Heart left ventricle (tissue), 16 donors: ENCODE measurements at regions not wholly inside any gene's neighbourhood (a gene's known extent, or its start where the extent isn't known, plus 50 kb on each side); places are given as distances from the start of the nearest gene placed in this dataset.

Experiments
- ATAC-seq, 4 donors: fragments of 200-7000 bp; cut with Tn5 transposase; one replicate each; pipeline ENCODE4 v1.9.1; 2020 to 2022; ENCODE audit warnings: moderate library complexity in 4 of 4, mild to moderate bottlenecking in 3 of 4, moderate number of reproducible peaks in 1 of 4
- DNase-seq, 5 donors: peaks; one replicate each; pipeline ENCODE4 v3.0.0-alpha.2; 2020
- H3K27ac ChIP-seq, 12 donors: fragments of 200-600 bp; sonication (generic) in 4 of 12; one replicate each; pipeline versions ENCODE4 v1.5.0 to v1.8.0; 2016 to 2022; ENCODE audit warnings: mild to moderate bottlenecking in 2 of 12
- H3K27me3 ChIP-seq, 9 donors: fragments of 200-600 bp; sonication (generic) in 2 of 9; one replicate each; pipeline versions ENCODE4 v1.5.1 to v1.8.0; 2016 to 2022; ENCODE audit warnings: mild to moderate bottlenecking in 3 of 9
- H3K36me3 ChIP-seq, 9 donors: fragments of 200-600 bp; sonication (generic) in 2 of 9; one replicate each; pipeline versions ENCODE4 v1.5.0 to v1.8.0; 2018 to 2022; ENCODE audit warnings: mild to moderate bottlenecking in 2 of 9
- H3K4me1 ChIP-seq, 12 donors: fragments of 200-600 bp; sonication (generic) in 4 of 12; one replicate each; pipeline versions ENCODE4 v1.5.0 to v1.8.0; 2016 to 2022; ENCODE audit warnings: mild to moderate bottlenecking in 3 of 12
- H3K4me3 ChIP-seq, 12 donors: fragments of 200-600 bp; sonication (generic) in 4 of 12; one replicate each; pipeline versions ENCODE4 v1.5.0 to v1.8.0; 2017 to 2022; ENCODE audit warnings: mild to moderate bottlenecking in 9 of 12, moderate library complexity in 4 of 12
- H3K9me3 ChIP-seq, 12 donors: fragments of 200-600 bp; sonication (generic) in 4 of 12; one replicate each; pipeline versions ENCODE4 v1.5.0 to v1.8.0; 2016 to 2022; ENCODE audit warnings: mild to moderate bottlenecking in 1 of 12
- POLR2A ChIP-seq, 2 donors: fragments of 450-650 bp; IDR thresholded peaks; one replicate each; pipeline ENCODE4 v1.6.1; 2017; ENCODE audit warnings: antibody characterized with exemption in 2 of 2, mild to moderate bottlenecking in 2 of 2, moderate library complexity in 2 of 2
- WGBS, 4 donors: extraction: QIAGEN DNeasy Blood & Tissue Kit in 2 of 4; methylation state at CpG; one replicate each; pipeline versions ENCODE4 v1.1.5 to v1.1.7; 2013 to 2018; 5-methylcytosine and 5-hydroxymethylcytosine counted together
- intact Hi-C, 10 donors: fragments of 100-400 bp; cut with DNase I; formaldehyde crosslinking; loops; one replicate each; pipeline versions ENCODE4 v1.11.1 to v1.14.2; 2022
- TF ChIP-seq, protein P1 (sequence below), 12 donors: fragments of 200-600 bp; sonication (generic) in 4 of 12; IDR thresholded peaks; one replicate each; pipeline versions ENCODE4 v1.5.0 to v1.8.0; 2018 to 2022; ENCODE audit warnings: antibody characterized with exemption in 12 of 12, mild to moderate bottlenecking in 5 of 12
- donor health status: ischemic (EF 13 %, LVEDD 7.1; RV severe dilation, severe dysfunction).
- donor health status: healthy with polysubstance abuse.
- donor health status: DM: no; HTN: yes; CAD: no.
- donor health status: DM: no; HTN: no; CAD: no.
- donor health status: ischemic (EF 25% LVEDD 6.9; RV normal size, moderate dysfunction).
- donor health status: ischemic (EF 25% LVEDD 5.7; RV mildly dilated, moderate dysfunction).
- donor health status: healthy.
- donor health status: DM: yes; HTN: yes; CAD: no.
- donor health status: ischemic (EF 35%, LVEDD 5.7; RV mildly dilated, moderate dysfunction).
- donor health status: nonischemic (EF 11% LVEDD 7.7; RV severe dilation, severe dysfunction).
- donor health status: DM: yes; HTN: yes; CAD: no.
- donor health status: PGD.
- donor health status: ischemic (EF 29% LVEDD 5.4; RV normal size, mild dysfunction).
- donor health status: nonischemic (EF 23%, LVEDD 6.1; RV moderate dilation, normal function).

DNA sequence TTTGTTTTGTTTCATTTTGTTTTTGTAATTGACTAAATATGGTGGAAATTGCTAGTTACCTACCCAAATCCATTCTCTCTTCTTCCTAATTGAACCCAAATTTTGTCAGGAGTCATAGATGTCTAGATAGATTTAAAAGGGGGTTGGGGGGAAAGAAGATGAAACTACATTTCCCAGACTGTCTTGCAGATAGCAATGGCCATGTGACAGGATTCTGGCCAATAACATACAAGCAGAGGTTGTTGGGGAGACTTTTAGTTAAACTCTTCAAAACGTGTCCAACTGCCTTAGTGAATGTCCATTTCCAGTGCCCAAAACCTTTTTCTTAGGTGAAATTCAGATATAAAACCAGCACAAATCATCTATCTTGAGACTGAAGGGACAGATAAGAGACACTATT, 583.9 kb upstream of the API5 start:
- Histone ChIP-seq H3K36me3 (no peaks in the 10 kb centered on the region), H3K27me3 (no peaks in the 10 kb centered on the region), H3K27ac (no peak overlapping the region), H3K4me3 (no peak overlapping the region), H3K9me3 (no peaks in the 10 kb centered on the region), H3K4me1 (no peaks in the 10 kb centered on the region)
- intact Hi-C loops: no loop called here
- ATAC-seq (no peak), DNase-seq (no peak)
- TF ChIP-seq, protein P1, sequence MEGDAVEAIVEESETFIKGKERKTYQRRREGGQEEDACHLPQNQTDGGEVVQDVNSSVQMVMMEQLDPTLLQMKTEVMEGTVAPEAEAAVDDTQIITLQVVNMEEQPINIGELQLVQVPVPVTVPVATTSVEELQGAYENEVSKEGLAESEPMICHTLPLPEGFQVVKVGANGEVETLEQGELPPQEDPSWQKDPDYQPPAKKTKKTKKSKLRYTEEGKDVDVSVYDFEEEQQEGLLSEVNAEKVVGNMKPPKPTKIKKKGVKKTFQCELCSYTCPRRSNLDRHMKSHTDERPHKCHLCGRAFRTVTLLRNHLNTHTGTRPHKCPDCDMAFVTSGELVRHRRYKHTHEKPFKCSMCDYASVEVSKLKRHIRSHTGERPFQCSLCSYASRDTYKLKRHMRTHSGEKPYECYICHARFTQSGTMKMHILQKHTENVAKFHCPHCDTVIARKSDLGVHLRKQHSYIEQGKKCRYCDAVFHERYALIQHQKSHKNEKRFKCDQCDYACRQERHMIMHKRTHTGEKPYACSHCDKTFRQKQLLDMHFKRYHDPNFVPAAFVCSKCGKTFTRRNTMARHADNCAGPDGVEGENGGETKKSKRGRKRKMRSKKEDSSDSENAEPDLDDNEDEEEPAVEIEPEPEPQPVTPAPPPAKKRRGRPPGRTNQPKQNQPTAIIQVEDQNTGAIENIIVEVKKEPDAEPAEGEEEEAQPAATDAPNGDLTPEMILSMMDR (IDR thresholded peaks at IDR 0.05): no peak
- no peak for TF ChIP-seq POLR2A (IDR thresholded peaks at IDR 0.05)
- WGBS, 4 donors: 30 to 58% (median 37%) methylated on average over 1 of the region's 1 CpG

DNA sequence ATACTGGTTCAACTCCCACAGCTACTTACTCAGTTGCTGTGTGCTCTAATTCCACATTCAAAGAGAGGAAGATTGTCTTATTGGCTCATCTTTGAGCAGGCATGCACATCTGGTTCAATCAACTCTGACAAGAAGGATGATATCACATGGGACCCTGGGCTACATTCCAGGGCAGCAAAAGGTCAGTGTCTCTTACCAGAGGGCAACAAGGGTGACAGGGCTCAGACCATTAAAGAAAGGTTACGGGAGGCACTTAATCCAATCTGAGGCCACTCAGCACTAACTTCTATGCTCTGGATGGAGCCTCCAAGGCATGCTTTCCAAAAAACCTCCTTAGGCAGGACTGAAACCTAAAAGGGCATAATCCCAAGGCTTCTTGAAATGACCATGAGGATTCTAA, 549.4 kb upstream of the API5 start:
- Histone ChIP-seq H3K4me1 (no peaks in the 10 kb centered on the region), H3K27me3 (no peaks in the 10 kb centered on the region), H3K36me3 (no peaks in the 10 kb centered on the region), H3K27ac (no peak overlapping the region), H3K4me3 (no peak overlapping the region), H3K9me3 (no peaks in the 10 kb centered on the region)
- no peak for DNase-seq
- ATAC-seq: no peak
- intact Hi-C loops: no loop called here
- 40 to 71% (median 64%) methylated on average over 1 of the region's 1 CpG for WGBS, 4 donors
- TF ChIP-seq, protein P1 (IDR thresholded peaks at IDR 0.05): no peak
- no peak for TF ChIP-seq POLR2A (IDR thresholded peaks at IDR 0.05)

DNA sequence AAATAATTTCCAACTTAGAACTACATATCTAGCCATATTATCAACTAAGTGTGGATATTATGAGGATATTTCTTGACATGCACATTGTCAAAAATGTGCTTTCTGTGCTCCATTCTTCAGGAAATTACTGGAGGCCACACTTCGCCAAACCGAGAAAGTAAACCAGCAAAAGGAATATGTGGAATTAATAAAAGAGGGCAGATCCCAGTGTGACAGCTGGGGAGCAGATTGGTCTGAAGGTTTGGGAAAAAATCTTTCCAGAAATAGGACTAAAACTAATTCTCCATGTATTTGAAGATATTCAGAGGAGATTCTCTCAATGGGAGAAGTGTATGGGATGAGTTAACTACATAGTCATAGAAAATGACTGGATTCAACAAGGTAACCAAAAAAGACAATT, 546.9 kb upstream of the API5 start:
- Histone ChIP-seq H3K4me1 (no peaks in the 10 kb centered on the region), H3K27me3 (no peaks in the 10 kb centered on the region), H3K9me3 (no peaks in the 10 kb centered on the region), H3K36me3 (no peaks in the 10 kb centered on the region), H3K27ac (no peak overlapping the region), H3K4me3 (no peak overlapping the region)
- DNase-seq (no peak), ATAC-seq (no peak)
- intact Hi-C loops: loop anchor here in 2 of 10 donors (5.0 kb wide), 1 partner anchor 517 kb away; no protein-coding TSS in a partner anchor
- 88 to 93% (median 92%) methylated on average over 2 of the region's 2 CpGs for WGBS, 4 donors
- no peak for TF ChIP-seq POLR2A (IDR thresholded peaks at IDR 0.05)
- TF ChIP-seq, protein P1 (IDR thresholded peaks at IDR 0.05): no peak

DNA sequence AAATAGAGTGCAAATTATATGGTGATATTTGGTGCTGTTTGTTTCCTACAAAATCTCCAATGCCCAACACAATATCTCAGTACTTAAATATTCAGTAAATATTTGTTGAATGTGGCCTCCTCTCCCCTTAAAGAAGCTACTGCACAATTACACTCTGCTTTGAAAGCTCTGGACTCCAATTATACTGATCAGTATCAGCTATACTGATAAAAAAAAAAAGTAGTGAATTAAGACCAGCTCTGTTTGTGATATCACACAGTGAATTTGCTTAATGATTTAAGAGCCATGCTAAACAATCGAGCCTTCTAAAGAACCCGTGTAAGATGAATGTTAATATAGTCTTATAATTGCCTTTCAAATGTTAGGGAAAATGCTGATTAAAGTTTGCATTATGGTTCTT, 543.2 kb upstream of the API5 start:
- intact Hi-C loops: loop anchor here in 2 of 10 donors (5.0 kb wide), 1 partner anchor 514 kb away; no protein-coding TSS in a partner anchor
- peaks cover 0 to under 1% (median 0%) of the 10 kb centered on the region in 9 donors for H3K27me3 ChIP-seq
- H3K36me3 ChIP-seq: no peaks in the 10 kb centered on the region
- no peak for DNase-seq
- no peaks in the 10 kb centered on the region for H3K4me1 ChIP-seq
- TF ChIP-seq, protein P1 (IDR thresholded peaks at IDR 0.05): no peak
- no peak for TF ChIP-seq POLR2A (IDR thresholded peaks at IDR 0.05)
- no peaks in the 10 kb centered on the region for H3K9me3 ChIP-seq
- H3K4me3 ChIP-seq: no peak overlapping the region
- 81 to 89% (median 84%) methylated on average over 2 of the region's 2 CpGs for WGBS, 4 donors
- no peak overlapping the region for H3K27ac ChIP-seq
- ATAC-seq: no peak
